Colonic mucosa (tissue), 4 donors: ENCODE measurements at regions not wholly inside any gene's neighbourhood (a gene's known extent, or its start where the extent isn't known, plus 50 kb on each side); places are given as distances from the start of the nearest gene placed in this dataset.

Experiments used
- DNase-seq: peaks from one replicate; pipeline ENCODE4 v3.0.0-alpha.2; 2020
- H3K27ac ChIP-seq: fragments of 200-600 bp; one replicate; pipeline ENCODE4 v1.8.0; 2021
- H3K27me3 ChIP-seq: fragments of 200-600 bp; one replicate; pipeline ENCODE4 v1.8.0; 2021
- H3K36me3 ChIP-seq: fragments of 200-600 bp; one replicate; pipeline ENCODE4 v1.8.0; 2021
- H3K4me1 ChIP-seq: fragments of 200-600 bp; one replicate; pipeline ENCODE4 v1.8.0; 2021; ENCODE audit warnings: mild to moderate bottlenecking
- H3K4me3 ChIP-seq: fragments of 200-600 bp; one replicate; pipeline ENCODE4 v1.8.0; 2021
- H3K9ac ChIP-seq, 2 donors: one replicate each; pipeline ENCODE4 v1.7.0; 2013; ENCODE audit warnings: control low read depth in 2 of 2, low read depth in 2 of 2, low read length in 2 of 2
- H3K9me3 ChIP-seq: fragments of 200-600 bp; one replicate; pipeline ENCODE4 v1.8.0; 2021
- CTCF ChIP-seq: fragments of 200-600 bp; IDR thresholded peaks from one replicate; pipeline ENCODE4 v1.8.0; 2022; ENCODE audit warnings: antibody characterized with exemption, mild to moderate bottlenecking
- intact Hi-C: fragments of 100-400 bp; cut with DNase I; formaldehyde crosslinking; loops from one replicate; pipeline ENCODE4 v1.14.1; 2022
- donor health status: healthy.
- donor health status: DM: no; HTN: no; CAD: no.
- donor health status: DM: no; HTN: no; CAD: no.

GRCh38 chr15:39153716-39154115, 427.2 kb upstream of the THBS1 start:
- Histone ChIP-seq H3K9ac (no peak overlapping the region), H3K27me3 (no peaks in the 10 kb centered on the region), H3K4me1 (no peaks in the 10 kb centered on the region), H3K36me3 (no peaks in the 10 kb centered on the region), H3K4me3 (no peak overlapping the region), H3K9me3 (no peaks in the 10 kb centered on the region), H3K27ac (peak overlapping the region; percentile 62)
- no peak for TF ChIP-seq CTCF
- DNase-seq: peak; percentile 28
- intact Hi-C loops: no loop called here

GRCh38 chr15:39154227-39154638, 426.6 kb upstream of the THBS1 start:
- H3K9me3 ChIP-seq: no peaks in the 10 kb centered on the region
- H3K9ac ChIP-seq: no peak overlapping the region
- H3K4me1 ChIP-seq: no peaks in the 10 kb centered on the region
- DNase-seq: peak; percentile 32
- intact Hi-C loops: no loop called here
- peak; percentile 21 for TF ChIP-seq CTCF
- no peaks in the 10 kb centered on the region for H3K36me3 ChIP-seq
- H3K27me3 ChIP-seq: no peaks in the 10 kb centered on the region
- H3K4me3 ChIP-seq: no peak overlapping the region
- peak overlapping the region; percentile 62 for H3K27ac ChIP-seq

GRCh38 chr15:39154776-39155175, 426.1 kb upstream of the THBS1 start:
- intact Hi-C loops: no loop called here
- Histone ChIP-seq H3K36me3 (no peaks in the 10 kb centered on the region), H3K9me3 (no peaks in the 10 kb centered on the region), H3K4me1 (no peaks in the 10 kb centered on the region), H3K9ac (no peak overlapping the region), H3K4me3 (no peak overlapping the region), H3K27me3 (no peaks in the 10 kb centered on the region), H3K27ac (peak overlapping the region; percentile 62)
- DNase-seq: no peak
- TF ChIP-seq CTCF: no peak

- Histone ChIP-seq H3K9ac (no peak overlapping the region), H3K9me3 (no peaks in the 10 kb centered on the region), H3K36me3 (no peaks in the 10 kb centered on the region), H3K4me3 (no peak overlapping the region), H3K27me3 (no peaks in the 10 kb centered on the region), H3K4me1 (no peaks in the 10 kb centered on the region), H3K27ac (no peak overlapping the region)
- intact Hi-C loops: no loop called here
- no peak for DNase-seq
- no peak for TF ChIP-seq CTCF
These were observed 424.7 kb upstream of the THBS1 start for GRCh38 chr15:39156166-39156565.

GRCh38 chr15:39156646-39157250, 424.1 kb upstream of the THBS1 start:
- Histone ChIP-seq H3K36me3 (no peaks in the 10 kb centered on the region), H3K27ac (no peak overlapping the region), H3K4me1 (no peaks in the 10 kb centered on the region), H3K27me3 (no peaks in the 10 kb centered on the region), H3K9me3 (no peaks in the 10 kb centered on the region), H3K9ac (no peak overlapping the region), H3K4me3 (no peak overlapping the region)
- DNase-seq: no peak
- TF ChIP-seq CTCF: no peak
- intact Hi-C loops: no loop called here
